ENCODE measurements at regions not wholly inside any gene's neighbourhood (a gene's known extent, or its start where the extent isn't known, plus 50 kb on each side); places are given as distances from the start of the nearest gene placed in this dataset.

GRCh38 chr15:35308802-35309201 is 223.7 kb upstream of the NANOGP8 start:
- no peaks in the 10 kb centered on the region for H3K27me3 Mint-ChIP-seq (ENCODE audit: low read depth, unreplicated experiment)
- Histone ChIP-seq H3K27ac (ENCODE audit: low read depth, low read length) (peak overlapping the region; percentile 20), H3K4me3 (ENCODE audit: insufficient read depth, low read depth, low read length) (no peak overlapping the region), H3K27me3 (ENCODE audit: insufficient read depth, low read length) (no peaks in the 10 kb centered on the region), H3K4me2 (ENCODE audit: low read length) (no peak overlapping the region), H4K20me1 (ENCODE audit: insufficient read depth, low read length) (no peaks in the 10 kb centered on the region), H3K9ac (ENCODE audit: low read length) (no peak overlapping the region), H3K9me3 (ENCODE audit: insufficient read depth, low read depth, low read length) (no peaks in the 10 kb centered on the region), H3K36me3 (ENCODE audit: insufficient read depth, low read length) (no peaks in the 10 kb centered on the region), H3K4me1 (ENCODE audit: insufficient read depth, low read length) (peaks cover 21% of the 10 kb centered on the region), H3K79me2 (ENCODE audit: insufficient read depth, low read length) (no peaks in the 10 kb centered on the region), H2AFZ (ENCODE audit: low read depth, low read length) (no peak overlapping the region)
- no peak for TF ChIP-seq CTCF (IDR thresholded peaks at IDR 0.05; ENCODE audit: insufficient read depth, low read depth, low read length)
- no peak for TF ChIP-seq EZH2 (IDR thresholded peaks at IDR 0.05; ENCODE audit: insufficient read depth, low read length)
- no peak overlapping the region for H3K4me3 Mint-ChIP-seq (ENCODE audit: unreplicated experiment)
- peaks cover 46% of the 10 kb centered on the region for H3K4me1 Mint-ChIP-seq (ENCODE audit: low read depth, unreplicated experiment)
- FAIRE-seq (peak; percentile 92), DNase-seq (ENCODE audit: low read depth) (peak; percentile 94)
- no peaks in the 10 kb centered on the region for H3K9me3 Mint-ChIP-seq (ENCODE audit: unreplicated experiment)
- H3K27ac Mint-ChIP-seq (ENCODE audit: unreplicated experiment) = peak overlapping the region; percentile 87
- H3K36me3 Mint-ChIP-seq (ENCODE audit: low read depth, unreplicated experiment) = no peaks in the 10 kb centered on the region

GRCh38 chr15:35307676-35308075 is 222.6 kb upstream of the NANOGP8 start:
- no peak for FAIRE-seq
- Mint-ChIP-seq H3K36me3 (ENCODE audit: low read depth, unreplicated experiment) (no peaks in the 10 kb centered on the region), H3K4me3 (ENCODE audit: unreplicated experiment) (no peak overlapping the region), H3K9me3 (ENCODE audit: unreplicated experiment) (no peaks in the 10 kb centered on the region), H3K4me1 (ENCODE audit: low read depth, unreplicated experiment) (peaks cover 46% of the 10 kb centered on the region), H3K27ac (ENCODE audit: unreplicated experiment) (no peak overlapping the region), H3K27me3 (ENCODE audit: low read depth, unreplicated experiment) (no peaks in the 10 kb centered on the region)
- Histone ChIP-seq H2AFZ (ENCODE audit: low read depth, low read length) (no peak overlapping the region), H3K27me3 (ENCODE audit: insufficient read depth, low read length) (no peaks in the 10 kb centered on the region), H4K20me1 (ENCODE audit: insufficient read depth, low read length) (no peaks in the 10 kb centered on the region), H3K4me3 (ENCODE audit: insufficient read depth, low read depth, low read length) (no peak overlapping the region), H3K36me3 (ENCODE audit: insufficient read depth, low read length) (no peaks in the 10 kb centered on the region), H3K9ac (ENCODE audit: low read length) (no peak overlapping the region), H3K4me2 (ENCODE audit: low read length) (no peak overlapping the region), H3K4me1 (ENCODE audit: insufficient read depth, low read length) (peaks cover 21% of the 10 kb centered on the region), H3K9me3 (ENCODE audit: insufficient read depth, low read depth, low read length) (no peaks in the 10 kb centered on the region), H3K27ac (ENCODE audit: low read depth, low read length) (no peak overlapping the region), H3K79me2 (ENCODE audit: insufficient read depth, low read length) (no peaks in the 10 kb centered on the region)
- DNase-seq (ENCODE audit: low read depth) = no peak
- TF ChIP-seq CTCF (IDR thresholded peaks at IDR 0.05; ENCODE audit: insufficient read depth, low read depth, low read length) = no peak
- TF ChIP-seq EZH2 (IDR thresholded peaks at IDR 0.05; ENCODE audit: insufficient read depth, low read length) = no peak

GRCh38 chr15:35307026-35307425 is 221.9 kb upstream of the NANOGP8 start:
- Mint-ChIP-seq H3K4me1 (ENCODE audit: low read depth, unreplicated experiment) (peaks cover 46% of the 10 kb centered on the region), H3K9me3 (ENCODE audit: unreplicated experiment) (no peaks in the 10 kb centered on the region), H3K27me3 (ENCODE audit: low read depth, unreplicated experiment) (no peaks in the 10 kb centered on the region), H3K36me3 (ENCODE audit: low read depth, unreplicated experiment) (no peaks in the 10 kb centered on the region), H3K27ac (ENCODE audit: unreplicated experiment) (peak overlapping the region; percentile 94), H3K4me3 (ENCODE audit: unreplicated experiment) (no peak overlapping the region)
- DNase-seq (ENCODE audit: low read depth) = no peak
- H4K20me1 ChIP-seq (ENCODE audit: insufficient read depth, low read length) = no peaks in the 10 kb centered on the region
- no peaks in the 10 kb centered on the region for H3K27me3 ChIP-seq (ENCODE audit: insufficient read depth, low read length)
- peak overlapping the region; percentile 65 for H3K27ac ChIP-seq (ENCODE audit: low read depth, low read length)
- H2AFZ ChIP-seq (ENCODE audit: low read depth, low read length) = peak overlapping the region; percentile 1
- H3K36me3 ChIP-seq (ENCODE audit: insufficient read depth, low read length) = no peaks in the 10 kb centered on the region
- TF ChIP-seq CTCF (IDR thresholded peaks at IDR 0.05; ENCODE audit: insufficient read depth, low read depth, low read length) = no peak
- TF ChIP-seq EZH2 (IDR thresholded peaks at IDR 0.05; ENCODE audit: insufficient read depth, low read length) = no peak
- H3K4me3 ChIP-seq (ENCODE audit: insufficient read depth, low read depth, low read length) = no peak overlapping the region
- peak overlapping the region; percentile 43 for H3K9ac ChIP-seq (ENCODE audit: low read length)
- peaks cover 21% of the 10 kb centered on the region for H3K4me1 ChIP-seq (ENCODE audit: insufficient read depth, low read length)
- no peak for FAIRE-seq
- no peaks in the 10 kb centered on the region for H3K79me2 ChIP-seq (ENCODE audit: insufficient read depth, low read length)
- H3K4me2 ChIP-seq (ENCODE audit: low read length) = peak overlapping the region; percentile 53
- no peaks in the 10 kb centered on the region for H3K9me3 ChIP-seq (ENCODE audit: insufficient read depth, low read depth, low read length)
